ENCODE measurements at regions not wholly inside any gene's neighbourhood (a gene's known extent, or its start where the extent isn't known, plus 50 kb on each side); places are given as distances from the start of the nearest gene placed in this dataset.
A peak's percentile ranks its signal among the peaks of the same experiment; 100 is the strongest.

- DNase-seq (ENCODE audit: low read depth, low spot score), result no peak
Observed at GRCh38 chr1:209213989-209214388, 369.5 kb upstream of the CAMK1G start.

- DNase-seq (ENCODE audit: low read depth, low spot score), result no peak
Observed at GRCh38 chr1:209215826-209216225, 367.7 kb upstream of the CAMK1G start.

- DNase-seq (ENCODE audit: low read depth, low spot score), result no peak
Observed at GRCh38 chr1:209218113-209218512, 365.4 kb upstream of the CAMK1G start.

GRCh38 chr1:209218981-209219380, 364.5 kb upstream of the CAMK1G start:
- no peak for DNase-seq (ENCODE audit: low read depth, low spot score)

GRCh38 chr1:209219791-209220524, 363.6 kb upstream of the CAMK1G start:
- DNase-seq (ENCODE audit: low read depth, low spot score), result no peak

GRCh38 chr1:209222826-209223225, 360.7 kb upstream of the CAMK1G start:
- no peak for DNase-seq (ENCODE audit: low read depth, low spot score)

- no peak for DNase-seq (ENCODE audit: low read depth, low spot score)
Observed at GRCh38 chr1:209223791-209224190, 359.7 kb upstream of the CAMK1G start.

- DNase-seq (ENCODE audit: low read depth, low spot score), result no peak
Observed at GRCh38 chr1:209224886-209225285, 358.6 kb upstream of the CAMK1G start.

- no peak for DNase-seq (ENCODE audit: low read depth, low spot score)
Observed at GRCh38 chr1:209227171-209227570, 356.3 kb upstream of the CAMK1G start.

GRCh38 chr1:209227941-209228340, 355.6 kb upstream of the CAMK1G start:
- DNase-seq (ENCODE audit: low read depth, low spot score), result no peak

- no peak for DNase-seq (ENCODE audit: low read depth, low spot score)
Observed at GRCh38 chr1:209229494-209230061, 353.9 kb upstream of the CAMK1G start.

- no peak for DNase-seq (ENCODE audit: low read depth, low spot score)
Observed at GRCh38 chr1:209230314-209230713, 353.2 kb upstream of the CAMK1G start.

- no peak for DNase-seq (ENCODE audit: low read depth, low spot score)
Observed at GRCh38 chr1:209231476-209232156, 351.9 kb upstream of the CAMK1G start.

GRCh38 chr1:209232197-209232596, 351.3 kb upstream of the CAMK1G start:
- no peak for DNase-seq (ENCODE audit: low read depth, low spot score)

GRCh38 chr1:209232759-209233158, 350.8 kb upstream of the CAMK1G start:
- DNase-seq (ENCODE audit: low read depth, low spot score), result no peak

GRCh38 chr1:209235166-209235565, 348.3 kb upstream of the CAMK1G start:
- no peak for DNase-seq (ENCODE audit: low read depth, low spot score)

- no peak for DNase-seq (ENCODE audit: low read depth, low spot score)
Observed at GRCh38 chr1:209238356-209238755, 345.2 kb upstream of the CAMK1G start.

GRCh38 chr1:209240351-209240750, 343.2 kb upstream of the CAMK1G start:
- no peak for DNase-seq (ENCODE audit: low read depth, low spot score)

GRCh38 chr1:209241487-209241886, 342.0 kb upstream of the CAMK1G start:
- no peak for DNase-seq (ENCODE audit: low read depth, low spot score)

GRCh38 chr1:209248649-209249279, 334.8 kb upstream of the CAMK1G start:
- peak; percentile 13 for DNase-seq (ENCODE audit: low read depth, low spot score)

- no peak for DNase-seq (ENCODE audit: low read depth, low spot score)
Observed at GRCh38 chr1:209249280-209249670, 334.2 kb upstream of the CAMK1G start.

- no peak for DNase-seq (ENCODE audit: low read depth, low spot score)
Observed at GRCh38 chr1:209249785-209250440, 333.6 kb upstream of the CAMK1G start.

Measured in activated naive CD8-positive, alpha-beta T cell treated with anti-CD3 and anti-CD28 coated beads, Interleukin-2, amount 50 U/mL, for 16 hours (primary cell).